SK-N-SH (cell line): ENCODE measurements at regions not wholly inside any gene's neighbourhood (a gene's known extent, or its start where the extent isn't known, plus 50 kb on each side); places are given as distances from the start of the nearest gene placed in this dataset.

ENCODE experiments used
- CTCF ChIA-PET: fragments of 300-600, 350-600 bp; formaldehyde crosslinking; extraction: SDS; loops from one replicate; lab custom pipeline; 2021; lab: Yijun Ruan, JAX
- POLR2A ChIA-PET: fragments of 350-600 bp; sonication (Branson Sonifier 250); formaldehyde crosslinking; extraction: SDS; loops from one replicate; lab custom pipeline; 2020; ENCODE audit warnings: antibody characterized with exemption, inconsistent platforms; lab: Yijun Ruan, JAX
- DNase-seq: peaks from one replicate; pipeline ENCODE4 v3.0.0; 2012
- H2AFZ ChIP-seq: fragments of 200-600 bp; sonication (generic); 2 replicates; pipeline ENCODE4 v1.8.1; 2016; ENCODE audit warnings: antibody characterized with exemption, mild to moderate bottlenecking, low read depth
- H3F3A ChIP-seq: fragments of 200-600 bp; sonication (generic); replicated peaks from 2 replicates; pipeline ENCODE3; 2016; ENCODE audit warnings: antibody characterized with exemption, mild to moderate bottlenecking; ENCODE audit not compliant: insufficient read depth
- H3K27ac ChIP-seq, 2 experiments: fragments of 200-500 bp in 1 of 2; fragments of 200-600 bp in 1 of 2; sonication (Bioruptor generic) in 1 of 2; sonication (generic), shearing (Covaris generic) in 1 of 2; 2 replicates each; pipeline versions ENCODE4 v1.5.1 to v1.6.1; 2014 to 2016; ENCODE audit warnings: low read depth in 2 of 2, inconsistent platforms in 1 of 2, low read length in 1 of 2, mild to moderate bottlenecking in 1 of 2, mixed read lengths in 1 of 2
- H3K27me3 ChIP-seq: fragments of 200-600 bp; sonication (generic), shearing (Covaris generic); 2 replicates; pipeline ENCODE4 v1.6.1; 2016; ENCODE audit warnings: mixed run types; ENCODE audit not compliant: insufficient read depth
- H3K36me3 ChIP-seq, 2 experiments: fragments of 200-500 bp in 1 of 2; fragments of 200-600 bp in 1 of 2; sonication (Bioruptor generic) in 1 of 2; sonication (generic) in 1 of 2; replicated peaks in 1 of 2; 2 replicates each; pipeline versions ENCODE3 to v1.5.1; 2014 to 2016; ENCODE audit warnings: low read length in 1 of 2, mild to moderate bottlenecking in 1 of 2; ENCODE audit not compliant: insufficient read depth in 2 of 2, control insufficient read depth in 1 of 2
- H3K4me1 ChIP-seq, 2 experiments: fragments of 200-500 bp in 1 of 2; fragments of 200-600 bp in 1 of 2; sonication (Bioruptor generic) in 1 of 2; sonication (generic), shearing (Covaris generic) in 1 of 2; 2 replicates each; pipeline versions ENCODE4 v1.5.1 to v1.6.1; 2014 to 2016; ENCODE audit warnings: low read depth in 1 of 2, low read length in 1 of 2, mixed run types in 1 of 2; ENCODE audit not compliant: insufficient read depth in 2 of 2, control insufficient read depth in 1 of 2
- H3K4me2 ChIP-seq: fragments of 200-600 bp; sonication (generic), shearing (Covaris generic); 2 replicates; pipeline ENCODE4 v1.6.1; 2017; ENCODE audit warnings: mixed run types
- H3K4me3 ChIP-seq, 2 experiments: fragments of 200-500 bp in 1 of 2; fragments of 200-600 bp in 1 of 2; sonication (Bioruptor generic) in 1 of 2; sonication (generic), shearing (Covaris generic) in 1 of 2; 2 replicates each; pipeline versions ENCODE4 v1.5.1 to v1.8.1; 2014 to 2016; ENCODE audit warnings: low read depth in 2 of 2, inconsistent platforms in 1 of 2, low read length in 1 of 2, mild to moderate bottlenecking in 1 of 2, mixed read lengths in 1 of 2, moderate library complexity in 1 of 2
- H3K79me2 ChIP-seq: fragments of 200-600 bp; sonication (generic); 2 replicates; pipeline ENCODE4 v1.8.1; 2017; ENCODE audit warnings: mild to moderate bottlenecking; ENCODE audit not compliant: insufficient read depth
- H3K9ac ChIP-seq: fragments of 200-600 bp; sonication (generic); 2 replicates; pipeline ENCODE4 v1.6.1; 2017; ENCODE audit warnings: mixed run types
- H3K9me2 ChIP-seq: fragments of 200-600 bp; sonication (generic); 2 replicates; pipeline ENCODE4 v1.6.1; 2017; ENCODE audit warnings: mixed run types
- H3K9me3 ChIP-seq: fragments of 200-600 bp; sonication (generic); 2 replicates; pipeline ENCODE4 v1.6.1; 2017; ENCODE audit warnings: mixed run types, mild to moderate bottlenecking, moderate library complexity
- H4K20me1 ChIP-seq: fragments of 200-600 bp; sonication (generic); 2 replicates; pipeline ENCODE4 v1.6.1; 2017; ENCODE audit warnings: mild to moderate bottlenecking, mixed run types; ENCODE audit not compliant: insufficient read depth
- CTCF ChIP-seq: fragments of 200-600 bp; sonication (generic); IDR thresholded peaks from 2 replicates; pipeline ENCODE4 v1.6.1; 2017; ENCODE audit warnings: antibody characterized with exemption, mild to moderate bottlenecking, moderate library complexity
- ELF1 ChIP-seq: IDR thresholded peaks from 2 replicates; pipeline ENCODE4 v1.4.0; 2012
- EZH2phosphoT487 ChIP-seq: fragments of 200-600 bp; sonication (generic); IDR thresholded peaks from 2 replicates; pipeline ENCODE4 v1.6.1; 2017; ENCODE audit warnings: low read depth, mixed run types, mild to moderate bottlenecking, antibody characterized with exemption, moderate library complexity, borderline replicate concordance
- FOXJ3 ChIP-seq: sonication (generic); formaldehyde crosslinking; IDR thresholded peaks from 2 replicates; pipeline ENCODE4 v1.5.1; 2020; ENCODE audit warnings: mild to moderate bottlenecking, missing genetic modification reagents
- GABPA ChIP-seq: IDR thresholded peaks from 2 replicates; pipeline ENCODE4 v1.4.0; 2012; ENCODE audit warnings: low read depth, mild to moderate bottlenecking
- MAX ChIP-seq: IDR thresholded peaks from 2 replicates; pipeline ENCODE4 v1.4.0; 2012; ENCODE audit warnings: low read depth
- MXI1 ChIP-seq: IDR thresholded peaks from 2 replicates; pipeline ENCODE4 v1.6.1; 2012; ENCODE audit warnings: mild to moderate bottlenecking, low read depth, low read length, improper control_type of control experiment
- PBX3 ChIP-seq: IDR thresholded peaks from 2 replicates; pipeline ENCODE4; 2012
- RFX5 ChIP-seq: IDR thresholded peaks from 2 replicates; pipeline ENCODE4 v1.6.1; 2012; ENCODE audit warnings: mild to moderate bottlenecking, improper control_type of control experiment, low read length
- RXRA ChIP-seq: IDR thresholded peaks from 2 replicates; pipeline ENCODE4 v1.4.0; 2012; ENCODE audit warnings: low read depth, mild to moderate bottlenecking, borderline replicate concordance
- SIN3A ChIP-seq: IDR thresholded peaks from 2 replicates; pipeline ENCODE4 v1.6.1; 2012; ENCODE audit warnings: low read depth, mild to moderate bottlenecking, low read length, moderate library complexity, borderline replicate concordance
- TAF1 ChIP-seq: IDR thresholded peaks from 2 replicates; pipeline ENCODE4 v1.6.1; 2012; ENCODE audit warnings: low read depth, mild to moderate bottlenecking, low read length, moderate library complexity, borderline replicate concordance
- TEAD4 ChIP-seq: IDR thresholded peaks from 2 replicates; pipeline ENCODE4 v1.4.0; 2012; ENCODE audit warnings: mild to moderate bottlenecking, borderline replicate concordance; ENCODE audit not compliant: insufficient read depth
- USF1 ChIP-seq: IDR thresholded peaks from 2 replicates; pipeline ENCODE4 v1.4.0; 2012; ENCODE audit warnings: low read depth, borderline replicate concordance
- YY1 ChIP-seq: IDR thresholded peaks from 2 replicates; pipeline ENCODE4 v1.4.0; 2012; ENCODE audit warnings: low read depth, mild to moderate bottlenecking
- WGBS: methylation state at CpG from one replicate; pipeline ENCODE4 v1.1.6; 2017; ENCODE audit warnings: low lambda C conversion rate; 5-methylcytosine and 5-hydroxymethylcytosine counted together

- H3K4me1 ChIP-seq = peaks cover 10 to 28% of the 10 kb centered on the region in 2 experiments
- no peak for TF ChIP-seq ELF1
- TF ChIP-seq YY1 = no peak
- no peak for TF ChIP-seq EZH2phosphoT487
- TF ChIP-seq TAF1 = no peak
- TF ChIP-seq, all 33 proteins: peak for 0
- H3K79me2 ChIP-seq = no peaks in the 10 kb centered on the region
- no peak overlapping the region for H3K4me3 ChIP-seq
- H3K9me2 ChIP-seq = no peaks in the 10 kb centered on the region
- H3K27me3 ChIP-seq = no peaks in the 10 kb centered on the region
- 76% methylated on average over 7 of the region's 7 CpGs for WGBS
- H3F3A ChIP-seq = no peaks in the 10 kb centered on the region
- no peak overlapping the region for H3K9ac ChIP-seq
- POLR2A ChIA-PET = no interaction called here
- H4K20me1 ChIP-seq = no peaks in the 10 kb centered on the region
- H3K4me2 ChIP-seq = no peak overlapping the region
- H3K27ac ChIP-seq = no peak overlapping the region
- CTCF ChIA-PET = interaction anchor here (0.9 to 4.7 kb wide), 6 partner anchors 13 to 594 kb away, joined by 3 to 25 read pairs (median 12); no protein-coding TSS in a partner anchor
- no peaks in the 10 kb centered on the region for H3K9me3 ChIP-seq
- DNase-seq = no peak
- no peaks in the 10 kb centered on the region for H3K36me3 ChIP-seq
- no peak overlapping the region for H2AFZ ChIP-seq
Observed at GRCh38 chr2:42909966-42910365, 117.6 kb upstream of the HAAO start.

- H3K9me2 ChIP-seq = no peaks in the 10 kb centered on the region
- H3K79me2 ChIP-seq = no peaks in the 10 kb centered on the region
- H3K36me3 ChIP-seq = no peaks in the 10 kb centered on the region
- TF ChIP-seq MXI1 = no peak
- TF ChIP-seq SIN3A = no peak
- no peak for TF ChIP-seq GABPA
- TF ChIP-seq RFX5 = no peak
- no peak for TF ChIP-seq TEAD4
- TF ChIP-seq USF1 = no peak
- TF ChIP-seq RXRA = no peak
- no peak for TF ChIP-seq PBX3
- no peak for TF ChIP-seq CTCF
- TF ChIP-seq MAX = no peak
- TF ChIP-seq FOXJ3 = no peak
- H4K20me1 ChIP-seq = no peaks in the 10 kb centered on the region
- H3K4me2 ChIP-seq = no peak overlapping the region
- no peak overlapping the region for H3K4me3 ChIP-seq
- WGBS = 84% methylated on average over 6 of the region's 6 CpGs
- no peaks in the 10 kb centered on the region for H3K9me3 ChIP-seq
- H3F3A ChIP-seq = no peaks in the 10 kb centered on the region
- no peak for DNase-seq
- ChIA-PET POLR2A (no interaction called here), CTCF (interaction anchor here (0.6 to 4.7 kb wide), 6 partner anchors 21 to 595 kb away, joined by 3 to 25 read pairs (median 12); no protein-coding TSS in a partner anchor)
- peaks cover 10 to 39% of the 10 kb centered on the region in 2 experiments for H3K4me1 ChIP-seq
- no peak overlapping the region for H2AFZ ChIP-seq
- H3K27ac ChIP-seq = no peak overlapping the region
- no peaks in the 10 kb centered on the region for H3K27me3 ChIP-seq
- no peak overlapping the region for H3K9ac ChIP-seq
Observed at GRCh38 chr2:42908518-42909200, 116.3 kb upstream of the HAAO start.
